SK-N-SH (cell line): ENCODE measurements at regions not wholly inside any gene's neighbourhood (a gene's known extent, or its start where the extent isn't known, plus 50 kb on each side); places are given as distances from the start of the nearest gene placed in this dataset.
A peak's percentile ranks its signal among the peaks of the same experiment; 100 is the strongest.

Experiments
- CTCF ChIP-seq: fragments of 200-600 bp; sonication (generic); IDR thresholded peaks from 2 replicates; pipeline ENCODE4 v1.6.1; 2017; ENCODE audit warnings: antibody characterized with exemption, mild to moderate bottlenecking, moderate library complexity
- EP300 ChIP-seq, 2 experiments: IDR thresholded peaks; 2 replicates each; pipeline versions ENCODE4 v1.4.0 to v1.6.1; 2012; ENCODE audit warnings: borderline replicate concordance in 1 of 2, low read depth in 1 of 2, low read length in 1 of 2
- FOSL2 ChIP-seq: IDR thresholded peaks from 2 replicates; pipeline ENCODE4 v1.4.0; 2012; ENCODE audit warnings: low read depth, mild to moderate bottlenecking, moderate library complexity, borderline replicate concordance
- FOXM1 ChIP-seq: IDR thresholded peaks from 2 replicates; pipeline ENCODE4 v1.4.0; 2012; ENCODE audit warnings: low read depth, mild to moderate bottlenecking
- IRF3 ChIP-seq: fragments of 150-350 bp; IDR thresholded peaks from 2 replicates; pipeline ENCODE4 v1.6.1; 2016; ENCODE audit warnings: mild to moderate bottlenecking, low read depth, low read length
- JUND ChIP-seq: IDR thresholded peaks from 2 replicates; pipeline ENCODE4 v1.4.0; 2012
- MAX ChIP-seq: IDR thresholded peaks from 2 replicates; pipeline ENCODE4 v1.4.0; 2012; ENCODE audit warnings: low read depth
- NRF1 ChIP-seq: IDR thresholded peaks from 2 replicates; pipeline ENCODE4 v1.6.1; 2012; ENCODE audit warnings: low read depth, mild to moderate bottlenecking, low read length
- POLR2AphosphoS5 ChIP-seq: IDR thresholded peaks from 2 replicates; pipeline ENCODE4 v1.6.1; 2012; ENCODE audit warnings: low read depth, low read length
- RAD21 ChIP-seq: IDR thresholded peaks from 2 replicates; pipeline ENCODE4 v1.6.1; 2012; ENCODE audit warnings: mild to moderate bottlenecking, low read length
- RCOR1 ChIP-seq: fragments of 150-350 bp; IDR thresholded peaks from 2 replicates; pipeline ENCODE4 v1.6.1; 2017; ENCODE audit warnings: antibody characterized with exemption, low read length
- REST ChIP-seq: IDR thresholded peaks from 2 replicates; pipeline ENCODE4 v1.6.1; 2012; ENCODE audit warnings: mild to moderate bottlenecking, low read depth, low read length, moderate library complexity
- TAF1 ChIP-seq: IDR thresholded peaks from 2 replicates; pipeline ENCODE4 v1.6.1; 2012; ENCODE audit warnings: low read depth, mild to moderate bottlenecking, low read length, moderate library complexity, borderline replicate concordance
- USF2 ChIP-seq: fragments of 150-350 bp; IDR thresholded peaks from 2 replicates; pipeline ENCODE4 v1.6.1; 2017; ENCODE audit warnings: antibody characterized with exemption, low read length, low read depth, borderline replicate concordance

GRCh38 chr22:27416511-27417420, 384.8 kb downstream of the MN1 start:
- TF ChIP-seq TAF1 (no peak), RCOR1 (no peak), POLR2AphosphoS5 (no peak), CTCF (no peak), IRF3 (no peak), REST (no peak), FOXM1 (no peak), EP300 (IDR thresholded peaks at IDR 0.05; ENCODE audit: borderline replicate concordance in 1 of 2, low read depth in 1 of 2, low read length in 1 of 2) (0 out of 4 replicates have a peak, but pooled peaks of 1 of the 2 experiments have one; percentile 26), MAX (peak; percentile 46; the same call in 1 of the 2 replicates), JUND (peak; percentile 30; the same call in 1 of the 2 replicates), NRF1 (no peak), USF2 (no peak), RAD21 (no peak), FOSL2 (no peak)
